ENCODE measurements at regions not wholly inside any gene's neighbourhood (a gene's known extent, or its start where the extent isn't known, plus 50 kb on each side); places are given as distances from the start of the nearest gene placed in this dataset.

DNA sequence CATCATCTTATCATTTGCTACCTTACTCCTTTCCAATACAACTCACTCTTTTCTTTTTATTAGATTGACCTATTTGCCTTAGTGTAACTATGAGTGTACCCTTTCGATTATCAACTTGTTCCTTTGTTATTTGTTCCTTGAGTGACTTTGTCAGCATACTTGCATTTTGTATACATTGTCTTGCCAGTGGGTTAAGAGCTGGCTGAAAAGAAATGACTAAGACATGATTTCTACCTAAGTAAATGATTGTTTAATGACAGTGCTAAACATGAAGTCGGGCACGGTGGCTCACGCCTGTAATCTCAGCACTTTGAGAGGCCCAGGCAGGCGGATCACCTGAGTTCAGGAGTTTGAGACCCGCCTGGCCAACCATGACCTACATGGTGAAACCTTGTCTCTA lies 1042.3 kb downstream of the TBL1XR1 start:
- peaks cover 5% of the 10 kb centered on the region for H3K4me1 Mint-ChIP-seq (ENCODE audit: insufficient read depth, unreplicated experiment)
- H3K9me3 Mint-ChIP-seq (ENCODE audit: unreplicated experiment): peaks cover 11% of the 10 kb centered on the region
- no TSS peak for BruUV-seq (replicated peaks)
- ChIA-PET CTCF (no interaction called here), POLR2A (interaction anchor here (0.7 kb wide), 1 partner anchor 1777 kb away, joined by 3 read pairs; no protein-coding TSS in a partner anchor)
- no peaks in the 10 kb centered on the region for H3K27me3 Mint-ChIP-seq (ENCODE audit: insufficient read depth, unreplicated experiment)
- no peak overlapping the region for H3K4me3 Mint-ChIP-seq (ENCODE audit: unreplicated experiment)
- no peak for DNase-seq (ENCODE audit: unreplicated experiment)
- no peaks in the 10 kb centered on the region for H3K36me3 Mint-ChIP-seq (ENCODE audit: insufficient read depth, unreplicated experiment)
- TF ChIP-seq, protein P1, sequence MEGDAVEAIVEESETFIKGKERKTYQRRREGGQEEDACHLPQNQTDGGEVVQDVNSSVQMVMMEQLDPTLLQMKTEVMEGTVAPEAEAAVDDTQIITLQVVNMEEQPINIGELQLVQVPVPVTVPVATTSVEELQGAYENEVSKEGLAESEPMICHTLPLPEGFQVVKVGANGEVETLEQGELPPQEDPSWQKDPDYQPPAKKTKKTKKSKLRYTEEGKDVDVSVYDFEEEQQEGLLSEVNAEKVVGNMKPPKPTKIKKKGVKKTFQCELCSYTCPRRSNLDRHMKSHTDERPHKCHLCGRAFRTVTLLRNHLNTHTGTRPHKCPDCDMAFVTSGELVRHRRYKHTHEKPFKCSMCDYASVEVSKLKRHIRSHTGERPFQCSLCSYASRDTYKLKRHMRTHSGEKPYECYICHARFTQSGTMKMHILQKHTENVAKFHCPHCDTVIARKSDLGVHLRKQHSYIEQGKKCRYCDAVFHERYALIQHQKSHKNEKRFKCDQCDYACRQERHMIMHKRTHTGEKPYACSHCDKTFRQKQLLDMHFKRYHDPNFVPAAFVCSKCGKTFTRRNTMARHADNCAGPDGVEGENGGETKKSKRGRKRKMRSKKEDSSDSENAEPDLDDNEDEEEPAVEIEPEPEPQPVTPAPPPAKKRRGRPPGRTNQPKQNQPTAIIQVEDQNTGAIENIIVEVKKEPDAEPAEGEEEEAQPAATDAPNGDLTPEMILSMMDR (IDR thresholded peaks at IDR 0.05; ENCODE audit: unreplicated experiment): no peak
- no peak overlapping the region for H3K27ac Mint-ChIP-seq (ENCODE audit: low read depth, unreplicated experiment)
- intact Hi-C loops (cut with micrococcal nuclease): no loop called here

DNA sequence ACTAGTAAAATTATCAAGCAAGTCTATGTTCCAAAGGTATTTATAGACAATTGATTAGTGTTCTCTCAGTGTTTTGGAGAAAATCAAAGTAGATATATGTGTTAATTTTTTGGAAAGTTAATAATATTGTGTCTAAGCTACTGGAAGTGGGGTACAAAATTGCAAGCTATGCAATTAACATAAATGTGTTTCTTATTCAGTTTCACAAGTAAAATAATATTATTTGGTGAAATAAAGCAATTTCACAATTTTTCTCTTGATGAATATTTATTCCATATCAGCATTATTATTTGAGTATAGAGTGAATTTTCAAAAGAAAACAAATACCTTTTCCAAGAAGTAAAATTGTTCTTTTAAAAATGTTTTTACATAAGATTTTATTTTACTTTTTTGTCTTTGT lies 1047.7 kb downstream of the TBL1XR1 start:
- POLR2A ChIA-PET: no interaction called here
- no TSS peak for BruUV-seq (replicated peaks)
- intact Hi-C loops (cut with micrococcal nuclease): no loop called here

GRCh38 chr3:176147251-176147650 lies 1050.0 kb downstream of the TBL1XR1 start:
- no peak for DNase-seq (ENCODE audit: unreplicated experiment)
- Mint-ChIP-seq H3K4me3 (ENCODE audit: unreplicated experiment) (no peak overlapping the region), H3K9me3 (ENCODE audit: unreplicated experiment) (no peaks in the 10 kb centered on the region), H3K27me3 (ENCODE audit: insufficient read depth, unreplicated experiment) (no peaks in the 10 kb centered on the region), H3K36me3 (ENCODE audit: insufficient read depth, unreplicated experiment) (no peaks in the 10 kb centered on the region), H3K27ac (ENCODE audit: low read depth, unreplicated experiment) (no peak overlapping the region), H3K4me1 (ENCODE audit: insufficient read depth, unreplicated experiment) (no peaks in the 10 kb centered on the region)
- CTCF ChIA-PET: no interaction called here
- BruUV-seq (replicated peaks): no TSS peak
- intact Hi-C loops (cut with micrococcal nuclease): no loop called here
- POLR2A ChIA-PET: no interaction called here
- TF ChIP-seq, protein P1 (IDR thresholded peaks at IDR 0.05; ENCODE audit: unreplicated experiment): no peak

More for the DNA sequence above, 1047.7 kb downstream of the TBL1XR1 start:
- TF ChIP-seq, protein P1 (IDR thresholded peaks at IDR 0.05; ENCODE audit: unreplicated experiment): no peak
- DNase-seq (ENCODE audit: unreplicated experiment): no peak
- Mint-ChIP-seq H3K36me3 (ENCODE audit: insufficient read depth, unreplicated experiment) (no peaks in the 10 kb centered on the region), H3K27me3 (ENCODE audit: insufficient read depth, unreplicated experiment) (no peaks in the 10 kb centered on the region), H3K27ac (ENCODE audit: low read depth, unreplicated experiment) (no peak overlapping the region), H3K4me1 (ENCODE audit: insufficient read depth, unreplicated experiment) (peaks cover 5% of the 10 kb centered on the region), H3K4me3 (ENCODE audit: unreplicated experiment) (no peak overlapping the region), H3K9me3 (ENCODE audit: unreplicated experiment) (no peaks in the 10 kb centered on the region)
- CTCF ChIA-PET: no interaction called here

GRCh38 chr3:176141837-176142236 lies 1055.4 kb downstream of the TBL1XR1 start:
- Mint-ChIP-seq H3K36me3 (ENCODE audit: insufficient read depth, unreplicated experiment) (no peaks in the 10 kb centered on the region), H3K4me1 (ENCODE audit: insufficient read depth, unreplicated experiment) (no peaks in the 10 kb centered on the region), H3K9me3 (ENCODE audit: unreplicated experiment) (no peaks in the 10 kb centered on the region), H3K4me3 (ENCODE audit: unreplicated experiment) (no peak overlapping the region), H3K27me3 (ENCODE audit: insufficient read depth, unreplicated experiment) (no peaks in the 10 kb centered on the region), H3K27ac (ENCODE audit: low read depth, unreplicated experiment) (no peak overlapping the region)
- intact Hi-C loops (cut with micrococcal nuclease): no loop called here
- ChIA-PET POLR2A (no interaction called here), CTCF (no interaction called here)
- DNase-seq (ENCODE audit: unreplicated experiment): no peak
- BruUV-seq (replicated peaks): no TSS peak
- TF ChIP-seq, protein P1 (IDR thresholded peaks at IDR 0.05; ENCODE audit: unreplicated experiment): no peak

Data from MCF 10A (cell line).